SK-N-SH (cell line): ENCODE measurements at regions not wholly inside any gene's neighbourhood (a gene's known extent, or its start where the extent isn't known, plus 50 kb on each side); places are given as distances from the start of the nearest gene placed in this dataset.

ENCODE experiments used
- CTCF ChIA-PET: fragments of 300-600, 350-600 bp; formaldehyde crosslinking; extraction: SDS; loops from one replicate; lab custom pipeline; 2021; lab: Yijun Ruan, JAX
- POLR2A ChIA-PET: fragments of 350-600 bp; sonication (Branson Sonifier 250); formaldehyde crosslinking; extraction: SDS; loops from one replicate; lab custom pipeline; 2020; ENCODE audit warnings: antibody characterized with exemption, inconsistent platforms; lab: Yijun Ruan, JAX
- DNase-seq: peaks from one replicate; pipeline ENCODE4 v3.0.0; 2012
- H2AFZ ChIP-seq: fragments of 200-600 bp; sonication (generic); 2 replicates; pipeline ENCODE4 v1.8.1; 2016; ENCODE audit warnings: antibody characterized with exemption, mild to moderate bottlenecking, low read depth
- H3F3A ChIP-seq: fragments of 200-600 bp; sonication (generic); replicated peaks from 2 replicates; pipeline ENCODE3; 2016; ENCODE audit warnings: antibody characterized with exemption, mild to moderate bottlenecking; ENCODE audit not compliant: insufficient read depth
- H3K27ac ChIP-seq, 2 experiments: fragments of 200-500 bp in 1 of 2; fragments of 200-600 bp in 1 of 2; sonication (Bioruptor generic) in 1 of 2; sonication (generic), shearing (Covaris generic) in 1 of 2; 2 replicates each; pipeline versions ENCODE4 v1.5.1 to v1.6.1; 2014 to 2016; ENCODE audit warnings: low read depth in 2 of 2, inconsistent platforms in 1 of 2, low read length in 1 of 2, mild to moderate bottlenecking in 1 of 2, mixed read lengths in 1 of 2
- H3K27me3 ChIP-seq: fragments of 200-600 bp; sonication (generic), shearing (Covaris generic); 2 replicates; pipeline ENCODE4 v1.6.1; 2016; ENCODE audit warnings: mixed run types; ENCODE audit not compliant: insufficient read depth
- H3K36me3 ChIP-seq, 2 experiments: fragments of 200-500 bp in 1 of 2; fragments of 200-600 bp in 1 of 2; sonication (Bioruptor generic) in 1 of 2; sonication (generic) in 1 of 2; replicated peaks in 1 of 2; 2 replicates each; pipeline versions ENCODE3 to v1.5.1; 2014 to 2016; ENCODE audit warnings: low read length in 1 of 2, mild to moderate bottlenecking in 1 of 2; ENCODE audit not compliant: insufficient read depth in 2 of 2, control insufficient read depth in 1 of 2
- H3K4me1 ChIP-seq, 2 experiments: fragments of 200-500 bp in 1 of 2; fragments of 200-600 bp in 1 of 2; sonication (Bioruptor generic) in 1 of 2; sonication (generic), shearing (Covaris generic) in 1 of 2; 2 replicates each; pipeline versions ENCODE4 v1.5.1 to v1.6.1; 2014 to 2016; ENCODE audit warnings: low read depth in 1 of 2, low read length in 1 of 2, mixed run types in 1 of 2; ENCODE audit not compliant: insufficient read depth in 2 of 2, control insufficient read depth in 1 of 2
- H3K4me2 ChIP-seq: fragments of 200-600 bp; sonication (generic), shearing (Covaris generic); 2 replicates; pipeline ENCODE4 v1.6.1; 2017; ENCODE audit warnings: mixed run types
- H3K4me3 ChIP-seq, 2 experiments: fragments of 200-500 bp in 1 of 2; fragments of 200-600 bp in 1 of 2; sonication (Bioruptor generic) in 1 of 2; sonication (generic), shearing (Covaris generic) in 1 of 2; 2 replicates each; pipeline versions ENCODE4 v1.5.1 to v1.8.1; 2014 to 2016; ENCODE audit warnings: low read depth in 2 of 2, inconsistent platforms in 1 of 2, low read length in 1 of 2, mild to moderate bottlenecking in 1 of 2, mixed read lengths in 1 of 2, moderate library complexity in 1 of 2
- H3K79me2 ChIP-seq: fragments of 200-600 bp; sonication (generic); 2 replicates; pipeline ENCODE4 v1.8.1; 2017; ENCODE audit warnings: mild to moderate bottlenecking; ENCODE audit not compliant: insufficient read depth
- H3K9ac ChIP-seq: fragments of 200-600 bp; sonication (generic); 2 replicates; pipeline ENCODE4 v1.6.1; 2017; ENCODE audit warnings: mixed run types
- H3K9me2 ChIP-seq: fragments of 200-600 bp; sonication (generic); 2 replicates; pipeline ENCODE4 v1.6.1; 2017; ENCODE audit warnings: mixed run types
- H3K9me3 ChIP-seq: fragments of 200-600 bp; sonication (generic); 2 replicates; pipeline ENCODE4 v1.6.1; 2017; ENCODE audit warnings: mixed run types, mild to moderate bottlenecking, moderate library complexity
- H4K20me1 ChIP-seq: fragments of 200-600 bp; sonication (generic); 2 replicates; pipeline ENCODE4 v1.6.1; 2017; ENCODE audit warnings: mild to moderate bottlenecking, mixed run types; ENCODE audit not compliant: insufficient read depth
- CTCF ChIP-seq: fragments of 200-600 bp; sonication (generic); IDR thresholded peaks from 2 replicates; pipeline ENCODE4 v1.6.1; 2017; ENCODE audit warnings: antibody characterized with exemption, mild to moderate bottlenecking, moderate library complexity
- GATA2 ChIP-seq: sonication (generic); formaldehyde crosslinking; IDR thresholded peaks from 2 replicates; pipeline ENCODE4 v1.5.0; 2020; ENCODE audit warnings: mild to moderate bottlenecking, missing genetic modification reagents
- MAX ChIP-seq: IDR thresholded peaks from 2 replicates; pipeline ENCODE4 v1.4.0; 2012; ENCODE audit warnings: low read depth
- MEF2A ChIP-seq: IDR thresholded peaks from 2 replicates; pipeline ENCODE4 v1.4.0; 2012; ENCODE audit warnings: low read depth, borderline replicate concordance
- RFX5 ChIP-seq: IDR thresholded peaks from 2 replicates; pipeline ENCODE4 v1.6.1; 2012; ENCODE audit warnings: mild to moderate bottlenecking, improper control_type of control experiment, low read length
- SIN3A ChIP-seq: IDR thresholded peaks from 2 replicates; pipeline ENCODE4 v1.6.1; 2012; ENCODE audit warnings: low read depth, mild to moderate bottlenecking, low read length, moderate library complexity, borderline replicate concordance
- TAF1 ChIP-seq: IDR thresholded peaks from 2 replicates; pipeline ENCODE4 v1.6.1; 2012; ENCODE audit warnings: low read depth, mild to moderate bottlenecking, low read length, moderate library complexity, borderline replicate concordance
- WGBS: methylation state at CpG from one replicate; pipeline ENCODE4 v1.1.6; 2017; ENCODE audit warnings: low lambda C conversion rate; 5-methylcytosine and 5-hydroxymethylcytosine counted together
- TF ChIP-seq, protein P1 (sequence below): IDR thresholded peaks from 2 replicates; pipeline ENCODE4; 2012

DNA sequence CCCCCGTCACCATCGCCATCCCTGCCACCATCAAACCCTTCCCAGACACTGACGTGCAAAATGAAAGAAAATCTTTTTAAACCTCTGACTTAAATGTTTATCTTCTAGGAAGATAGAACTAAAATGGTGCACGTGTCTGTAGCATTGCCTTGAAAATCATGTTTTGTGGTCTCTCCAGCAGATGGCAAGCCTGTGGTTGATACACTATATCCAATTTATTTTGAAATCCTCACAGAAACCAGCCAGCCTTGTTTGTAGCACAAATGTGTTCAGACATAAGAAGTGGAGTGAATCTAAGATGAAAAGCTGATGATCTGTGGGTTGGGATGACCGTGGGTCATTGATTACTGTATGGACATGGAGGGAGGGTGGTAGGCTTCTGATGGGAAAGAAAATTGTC is 436.2 kb upstream of the SMIM21 start (continued):
- TF ChIP-seq CTCF (no peak), MAX (no peak)
- TF ChIP-seq, protein P1, sequence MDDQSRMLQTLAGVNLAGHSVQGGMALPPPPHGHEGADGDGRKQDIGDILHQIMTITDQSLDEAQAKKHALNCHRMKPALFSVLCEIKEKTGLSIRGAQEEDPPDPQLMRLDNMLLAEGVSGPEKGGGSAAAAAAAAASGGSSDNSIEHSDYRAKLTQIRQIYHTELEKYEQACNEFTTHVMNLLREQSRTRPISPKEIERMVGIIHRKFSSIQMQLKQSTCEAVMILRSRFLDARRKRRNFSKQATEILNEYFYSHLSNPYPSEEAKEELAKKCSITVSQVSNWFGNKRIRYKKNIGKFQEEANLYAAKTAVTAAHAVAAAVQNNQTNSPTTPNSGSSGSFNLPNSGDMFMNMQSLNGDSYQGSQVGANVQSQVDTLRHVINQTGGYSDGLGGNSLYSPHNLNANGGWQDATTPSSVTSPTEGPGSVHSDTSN = no peak

DNA sequence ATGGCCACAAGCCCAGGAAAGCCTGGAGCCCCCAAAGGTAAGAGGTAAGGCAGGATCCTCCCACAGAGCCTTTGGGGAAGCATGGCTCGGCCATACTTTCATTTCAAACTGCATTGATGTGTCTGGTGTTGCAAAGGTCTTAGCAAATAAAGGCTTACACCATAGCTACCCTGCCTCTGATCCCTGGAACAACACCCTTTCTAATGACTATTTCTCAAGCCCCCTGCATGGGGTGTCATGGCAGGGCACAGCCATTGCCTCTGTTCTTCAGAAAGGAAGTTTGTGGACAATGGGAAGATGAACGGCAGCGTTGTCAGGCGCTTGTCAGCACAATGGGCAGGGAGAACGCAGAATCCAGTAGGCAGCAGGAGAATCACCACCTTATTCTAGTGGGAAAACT is 435.0 kb upstream of the SMIM21 start:
- DNase-seq = no peak
- H3K4me2 ChIP-seq = no peak overlapping the region
- no peak overlapping the region for H3K9ac ChIP-seq
- no peak for TF ChIP-seq MEF2A
- H3K9me2 ChIP-seq = no peaks in the 10 kb centered on the region
- POLR2A ChIA-PET = no interaction called here
- no peaks in the 10 kb centered on the region for H3K27me3 ChIP-seq
- H3F3A ChIP-seq = no peaks in the 10 kb centered on the region
- H3K4me1 ChIP-seq = no peaks in the 10 kb centered on the region
- H3K4me3 ChIP-seq = no peak overlapping the region
- WGBS = 75% methylated on average over 4 of the region's 5 CpGs
- H3K27ac ChIP-seq = no peak overlapping the region
- no peaks in the 10 kb centered on the region for H3K36me3 ChIP-seq
- no peaks in the 10 kb centered on the region for H3K79me2 ChIP-seq
- H2AFZ ChIP-seq = no peak overlapping the region
- CTCF ChIA-PET = no interaction called here
- no peaks in the 10 kb centered on the region for H4K20me1 ChIP-seq
- H3K9me3 ChIP-seq = no peaks in the 10 kb centered on the region

DNA sequence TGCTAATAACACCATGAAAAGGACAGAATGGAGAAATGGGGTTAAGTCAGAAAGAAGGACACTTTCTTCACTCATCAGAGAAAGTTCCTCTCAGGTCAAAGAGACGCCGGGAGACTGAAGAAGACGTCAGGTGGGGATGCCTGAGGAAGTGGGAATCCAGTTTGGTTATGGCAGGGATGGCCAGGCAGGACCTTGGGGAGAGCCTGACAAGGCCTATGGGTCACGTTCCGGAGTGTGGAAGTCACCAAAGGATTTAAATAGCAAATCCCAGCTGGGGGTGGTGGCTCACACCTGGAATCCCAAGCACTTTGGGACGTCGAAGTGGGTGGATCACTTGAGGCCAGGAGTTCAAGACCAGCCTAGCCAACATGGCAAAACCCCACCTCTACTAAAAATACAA is 432.7 kb upstream of the SMIM21 start:
- CTCF ChIA-PET = no interaction called here
- TF ChIP-seq SIN3A (no peak), TAF1 (no peak), RFX5 (no peak), GATA2 (CRISPR knock-in tag) (no peak)

More for the DNA sequence above, 432.7 kb upstream of the SMIM21 start:
- no peaks in the 10 kb centered on the region for H4K20me1 ChIP-seq
- no peaks in the 10 kb centered on the region for H3F3A ChIP-seq
- no peaks in the 10 kb centered on the region for H3K9me3 ChIP-seq
- H3K4me3 ChIP-seq = no peak overlapping the region
- DNase-seq = no peak
- WGBS = 46% methylated on average over 7 of the region's 7 CpGs
- no peaks in the 10 kb centered on the region for H3K4me1 ChIP-seq
- H3K79me2 ChIP-seq = no peaks in the 10 kb centered on the region
- no peak overlapping the region for H3K9ac ChIP-seq
- no peak overlapping the region for H3K4me2 ChIP-seq
- peaks cover 3% of the 10 kb centered on the region; the same call in 1 of the 2 replicates for H3K9me2 ChIP-seq
- no peaks in the 10 kb centered on the region for H3K27me3 ChIP-seq
- no peak overlapping the region for H2AFZ ChIP-seq
- no peaks in the 10 kb centered on the region for H3K36me3 ChIP-seq
- H3K27ac ChIP-seq = no peak overlapping the region
- POLR2A ChIA-PET = no interaction called here
